ENCODE measurements at regions not wholly inside any gene's neighbourhood (a gene's known extent, or its start where the extent isn't known, plus 50 kb on each side); places are given as distances from the start of the nearest gene placed in this dataset.

DNA sequence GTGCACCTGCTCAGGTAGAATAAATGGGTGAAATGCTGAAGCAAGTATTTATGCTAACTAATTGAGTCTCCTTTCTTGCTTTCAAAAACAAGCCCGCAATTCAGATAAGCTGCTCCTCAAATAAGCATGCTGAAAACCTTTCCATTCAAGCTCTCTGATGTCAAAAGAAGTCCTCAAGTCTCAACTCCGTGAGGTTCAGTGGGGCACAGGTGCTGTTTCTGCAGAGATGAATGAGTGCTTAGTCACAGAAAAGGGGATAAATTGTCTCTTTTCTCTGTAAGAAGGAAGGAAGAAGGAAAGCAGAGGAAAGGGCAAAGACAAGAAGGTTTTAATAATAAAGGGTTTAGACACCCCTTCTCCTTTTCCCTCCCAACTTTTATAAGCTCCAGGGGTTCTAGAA, 229.8 kb upstream of the NPY start:
- H2BK5ac ChIP-seq (ENCODE audit: low read depth, low read length, poor library complexity, severe bottlenecking): no peak overlapping the region
- no peak overlapping the region for H4K8ac ChIP-seq (ENCODE audit: low read depth in 2 of 2, low read length in 2 of 2)
- H2BK15ac ChIP-seq (ENCODE audit: low read depth, low read length): no peak overlapping the region
- no peak overlapping the region for H2BK120ac ChIP-seq (ENCODE audit: low read depth, low read length)
- intact Hi-C loops (cut with micrococcal nuclease) (no loop called here), in situ Hi-C loops (cut with MboI; ENCODE audit: low sequenced_read_pairs) (no loop called here), dilution Hi-C loops (cut with HindIII; ENCODE audit: low sequenced_read_pairs, unreplicated experiment) (no loop called here)
- no peak overlapping the region for H3K18ac ChIP-seq (ENCODE audit: low read depth, low read length)
- H3K14ac ChIP-seq (replicated peaks; ENCODE audit: low read depth, low read length): no peak overlapping the region
- no TSS peak for BruUV-seq (replicated peaks)
- no peak overlapping the region for H3K4me2 ChIP-seq (ENCODE audit: low read depth, low read length)
- no peak overlapping the region for H2BK20ac ChIP-seq (ENCODE audit: low read depth, low read length)
- no peaks in the 10 kb centered on the region for H3K9me1 ChIP-seq (ENCODE audit: insufficient read depth, low read length)
- no peak overlapping the region for H4K5ac ChIP-seq (ENCODE audit: low read depth, low read length)
- no peaks in the 10 kb centered on the region for H3K79me1 ChIP-seq (ENCODE audit: low read depth in 1 of 2, low read length in 2 of 2)
- TF ChIP-seq MAZ (IDR thresholded peaks at IDR 0.05; ENCODE audit: borderline replicate concordance, low read depth, low read length) (no peak), RCOR1 (IDR thresholded peaks at IDR 0.05; ENCODE audit: insufficient replicate concordance, low read length) (no peak), BHLHE40 (IDR thresholded peaks at IDR 0.05; ENCODE audit: low read depth, low read length) (no peak), USF2 (IDR thresholded peaks at IDR 0.05; ENCODE audit: low read depth, low read length) (no peak), RAD21 (IDR thresholded peaks at IDR 0.05; ENCODE audit: low read length) (no peak), CHD1 (IDR thresholded peaks at IDR 0.05; ENCODE audit: low read depth, low read length) (no peak), POLR2A (IDR thresholded peaks at IDR 0.05; ENCODE audit: low read depth, low read length) (no peak), RFX5 (IDR thresholded peaks at IDR 0.05; ENCODE audit: low read depth, low read length) (no peak), FOS (IDR thresholded peaks at IDR 0.05; ENCODE audit: low read depth, low read length) (no peak)
- TF ChIP-seq, protein P1, sequence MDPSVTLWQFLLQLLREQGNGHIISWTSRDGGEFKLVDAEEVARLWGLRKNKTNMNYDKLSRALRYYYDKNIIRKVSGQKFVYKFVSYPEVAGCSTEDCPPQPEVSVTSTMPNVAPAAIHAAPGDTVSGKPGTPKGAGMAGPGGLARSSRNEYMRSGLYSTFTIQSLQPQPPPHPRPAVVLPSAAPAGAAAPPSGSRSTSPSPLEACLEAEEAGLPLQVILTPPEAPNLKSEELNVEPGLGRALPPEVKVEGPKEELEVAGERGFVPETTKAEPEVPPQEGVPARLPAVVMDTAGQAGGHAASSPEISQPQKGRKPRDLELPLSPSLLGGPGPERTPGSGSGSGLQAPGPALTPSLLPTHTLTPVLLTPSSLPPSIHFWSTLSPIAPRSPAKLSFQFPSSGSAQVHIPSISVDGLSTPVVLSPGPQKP (IDR thresholded peaks at IDR 0.05; ENCODE audit: borderline replicate concordance, low read depth, low read length): no peak
- H3K4me3 ChIP-seq (ENCODE audit: insufficient read depth, low read depth, low read length): no peak overlapping the region
- H2AK9ac ChIP-seq (replicated peaks; ENCODE audit: low read depth, low read length, poor library complexity): no peak overlapping the region
- ChIA-PET CTCF (no interaction called here), POLR2A (ENCODE audit: unreplicated experiment) (no interaction called here)
- no peak overlapping the region for H3K27ac ChIP-seq (ENCODE audit: insufficient read depth, low read length)
- no peak overlapping the region for H2AFZ ChIP-seq (replicated peaks; ENCODE audit: low read length, poor library complexity)
- no peaks in the 10 kb centered on the region for H3K27me3 ChIP-seq (ENCODE audit: control insufficient read depth, insufficient read depth, low read length)
- H3K4me1 ChIP-seq (ENCODE audit: control insufficient read depth, insufficient read depth, low read length): no peaks in the 10 kb centered on the region
- no peak overlapping the region for H2AK5ac ChIP-seq (ENCODE audit: low read depth, low read length)
- peaks cover 3% of the 10 kb centered on the region; the same call in 1 of the 2 replicates for H3K9me3 ChIP-seq (ENCODE audit: control insufficient read depth, insufficient read depth, low read length)
- no peak overlapping the region for H4K91ac ChIP-seq (ENCODE audit: insufficient read depth, low read depth, low read length)
- H3K23ac ChIP-seq (ENCODE audit: low read depth, low read length): no peak overlapping the region
- no peaks in the 10 kb centered on the region for H3K36me3 ChIP-seq (ENCODE audit: control insufficient read depth, insufficient read depth, low read length)
- no CpG with 5 or more reads among the region's 2 CpGs for WGBS, 2 experiments (ENCODE audit: extremely low coverage in 2 of 2, insufficient read length in 1 of 2)
- no peaks in the 10 kb centered on the region for H4K20me1 ChIP-seq (ENCODE audit: insufficient read depth, low read length)
- no peak overlapping the region for H3K4ac ChIP-seq (ENCODE audit: low read depth, low read length)
- ATAC-seq (ENCODE audit: low read depth) (no peak), DNase-seq (no peak)
- no peak overlapping the region for H3K56ac ChIP-seq (ENCODE audit: extremely low read depth, insufficient read depth, low read length)
- no peak overlapping the region for H3K9ac ChIP-seq (ENCODE audit: low read depth, low read length)

All from IMR-90 (cell line).